Activated B cell treated with CpG ODN at 0.5 μM for 24 hours (primary cell): ENCODE measurements at regions not wholly inside any gene's neighbourhood (a gene's known extent, or its start where the extent isn't known, plus 50 kb on each side); places are given as distances from the start of the nearest gene placed in this dataset.

ENCODE experiments used
- ATAC-seq: fragments of 200-7000 bp; cut with Tn5 transposase; one replicate; pipeline ENCODE4 v1.10.0; 2021; ENCODE audit warnings: low read depth, mild to moderate bottlenecking, moderate library complexity
- CTCF ChIA-PET: fragments of 350-600 bp; sonication (Branson Sonifier 250); formaldehyde crosslinking; loops from one replicate; lab custom pipeline; 2021; ENCODE audit warnings: antibody characterized with exemption; lab: Charles Lee
- POLR2A ChIA-PET: fragments of 350-600 bp; sonication (Branson Sonifier 250); formaldehyde crosslinking; loops from one replicate; lab custom pipeline; 2021; ENCODE audit warnings: antibody characterized with exemption; lab: Charles Lee
- DNase-seq: peaks from one replicate; pipeline ENCODE4 v3.0.0; 2022
- H3K27ac Mint-ChIP-seq: one replicate; pipeline ENCODE4 v1.8.0; 2020; ENCODE audit warnings: mixed read lengths
- H3K27me3 Mint-ChIP-seq: one replicate; pipeline ENCODE4 v1.8.0; 2021; ENCODE audit warnings: mixed read lengths
- H3K36me3 Mint-ChIP-seq: one replicate; pipeline ENCODE4 v1.8.0; 2021; ENCODE audit warnings: low read depth, mixed read lengths
- H3K4me1 Mint-ChIP-seq: one replicate; pipeline ENCODE4 v1.8.0; 2021; ENCODE audit warnings: mixed read lengths
- H3K4me3 Mint-ChIP-seq: one replicate; pipeline ENCODE4 v1.8.0; 2020; ENCODE audit warnings: mild to moderate bottlenecking, mixed read lengths
- H3K9me3 Mint-ChIP-seq: one replicate; pipeline ENCODE4 v1.8.0; 2020; ENCODE audit warnings: mixed read lengths
- CTCF ChIP-seq: fragments of 200-600 bp; IDR thresholded peaks from one replicate; pipeline ENCODE4 v1.8.0; 2022; ENCODE audit warnings: antibody characterized with exemption, mild to moderate bottlenecking
- intact Hi-C: fragments of 100-400 bp; cut with micrococcal nuclease; formaldehyde crosslinking; loops from one replicate; pipeline ENCODE4 v1.15.1; 2024

GRCh38 chr5:34583167-34583566, 73.0 kb upstream of the RAI14 start:
- POLR2A ChIA-PET = no interaction called here

GRCh38 chr5:34584165-34584564, 72.0 kb upstream of the RAI14 start:
- ChIA-PET CTCF (no interaction called here), POLR2A (no interaction called here)
- Mint-ChIP-seq H3K27ac (no peak overlapping the region), H3K27me3 (peaks cover 14% of the 10 kb centered on the region), H3K36me3 (no peaks in the 10 kb centered on the region), H3K4me3 (no peak overlapping the region), H3K9me3 (no peaks in the 10 kb centered on the region), H3K4me1 (no peaks in the 10 kb centered on the region)
- no peak for TF ChIP-seq CTCF
- DNase-seq (no peak), ATAC-seq (no peak)
- intact Hi-C loops = no loop called here

More at GRCh38 chr5:34583167-34583566, 73.0 kb upstream of the RAI14 start:
- Mint-ChIP-seq H3K9me3 (no peaks in the 10 kb centered on the region), H3K4me1 (no peaks in the 10 kb centered on the region), H3K4me3 (no peak overlapping the region), H3K27me3 (peaks cover 13% of the 10 kb centered on the region), H3K27ac (no peak overlapping the region), H3K36me3 (no peaks in the 10 kb centered on the region)
- CTCF ChIA-PET = no interaction called here
- ATAC-seq (no peak), DNase-seq (no peak)
- intact Hi-C loops = no loop called here
- TF ChIP-seq CTCF = no peak

- H3K4me3 Mint-ChIP-seq = no peak overlapping the region
- peaks cover 14% of the 10 kb centered on the region for H3K27me3 Mint-ChIP-seq
- no peaks in the 10 kb centered on the region for H3K36me3 Mint-ChIP-seq
- ChIA-PET POLR2A (no interaction called here), CTCF (no interaction called here)
- no peak for TF ChIP-seq CTCF
- H3K4me1 Mint-ChIP-seq = no peaks in the 10 kb centered on the region
- H3K27ac Mint-ChIP-seq = no peak overlapping the region
- intact Hi-C loops = no loop called here
- ATAC-seq (no peak), DNase-seq (no peak)
- H3K9me3 Mint-ChIP-seq = no peaks in the 10 kb centered on the region
Measured at GRCh38 chr5:34585601-34586104, 70.5 kb upstream of the RAI14 start.

- ATAC-seq (no peak), DNase-seq (no peak)
- intact Hi-C loops = no loop called here
- ChIA-PET CTCF (no interaction called here), POLR2A (no interaction called here)
- Mint-ChIP-seq H3K27ac (no peak overlapping the region), H3K4me3 (no peak overlapping the region), H3K9me3 (no peaks in the 10 kb centered on the region), H3K4me1 (no peaks in the 10 kb centered on the region), H3K27me3 (peaks cover 12% of the 10 kb centered on the region), H3K36me3 (no peaks in the 10 kb centered on the region)
- TF ChIP-seq CTCF = no peak
Measured at GRCh38 chr5:34586117-34586885, 69.8 kb upstream of the RAI14 start.

- H3K9me3 Mint-ChIP-seq = no peaks in the 10 kb centered on the region
- H3K27ac Mint-ChIP-seq = no peak overlapping the region
- POLR2A ChIA-PET = no interaction called here
- intact Hi-C loops = no loop called here
- ATAC-seq = no peak
- TF ChIP-seq CTCF = no peak
- no peaks in the 10 kb centered on the region for H3K36me3 Mint-ChIP-seq
- CTCF ChIA-PET = no interaction called here
- no peaks in the 10 kb centered on the region for H3K4me1 Mint-ChIP-seq
- peaks cover 10% of the 10 kb centered on the region for H3K27me3 Mint-ChIP-seq
- no peak overlapping the region for H3K4me3 Mint-ChIP-seq
- no peak for DNase-seq
Measured at GRCh38 chr5:34587355-34588241, 68.5 kb upstream of the RAI14 start.
